Spleen (tissue), 7 donors: ENCODE measurements at regions not wholly inside any gene's neighbourhood (a gene's known extent, or its start where the extent isn't known, plus 50 kb on each side); places are given as distances from the start of the nearest gene placed in this dataset.

Source experiments
- CTCF ChIP-seq, 11 experiments: fragments of 200-600 bp in 7 of 11; fragments of 450-650 bp in 4 of 11; sonication (generic) in 4 of 11; IDR thresholded peaks in 8 of 11; conservative IDR thresholded peaks in 3 of 11; 1 replicate in 7 of 11; 2 replicates in 4 of 11; pipeline versions ENCODE4 v1.4.0 to v1.8.0; 2016 to 2021; ENCODE audit warnings: antibody characterized with exemption in 11 of 11, inconsistent platforms in 4 of 11, mild to moderate bottlenecking in 1 of 11
- POLR2A ChIP-seq, 3 donors: fragments of 450-650 bp; IDR thresholded peaks; one replicate each; pipeline ENCODE4 v1.5.1; 2017; ENCODE audit warnings: antibody characterized with exemption in 3 of 3, mild to moderate bottlenecking in 1 of 3
- POLR2AphosphoS5 ChIP-seq, 3 donors: sonication (generic); formaldehyde crosslinking; IDR thresholded peaks; one replicate each; pipeline ENCODE4 v1.5.1; 2017; ENCODE audit warnings: antibody characterized with exemption in 3 of 3
- donor health status: DM: no; HTN: no; CAD: no; lungs with moderate emphysema.
- donor health status: DM: no; HTN: no; CAD: no.
- donor health status: DM: no; HTN: no; CAD: no.

DNA sequence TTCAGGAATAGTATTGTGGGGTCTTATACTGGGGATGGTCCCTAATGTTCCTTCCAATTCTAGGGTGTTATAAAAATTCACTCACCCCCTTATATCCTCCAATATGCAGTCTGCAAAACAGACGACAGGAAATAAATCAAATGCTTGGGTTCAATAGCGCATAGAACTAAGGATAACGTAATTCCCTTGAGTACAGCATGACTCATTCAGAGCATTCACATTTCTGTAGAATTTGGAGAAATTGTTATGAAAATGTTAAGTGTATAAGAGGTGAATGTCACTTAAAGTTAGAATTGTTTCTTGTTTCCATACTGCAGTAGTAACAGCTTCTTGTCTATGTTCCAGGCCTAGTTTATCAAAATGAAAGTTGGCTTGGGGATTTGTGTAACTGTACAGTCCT is 271.4 kb downstream of the RPS29 start:
- no peak for TF ChIP-seq POLR2A (IDR thresholded peaks at IDR 0.05)
- TF ChIP-seq POLR2AphosphoS5 (IDR thresholded peaks at IDR 0.05) = no peak
- TF ChIP-seq CTCF (IDR thresholded peaks at IDR 0.05 in 8 of 11, conservative IDR thresholded peaks at IDR 0.05 in 3 of 11) = no peak
